Raji (cell line): ENCODE measurements at regions not wholly inside any gene's neighbourhood (a gene's known extent, or its start where the extent isn't known, plus 50 kb on each side); places are given as distances from the start of the nearest gene placed in this dataset.

ENCODE experiments used
- POLR2A ChIP-seq: IDR thresholded peaks from 2 replicates; pipeline ENCODE4 v1.6.1; 2011; ENCODE audit warnings: low read depth, low read length, control low read depth; ENCODE audit not compliant: insufficient read depth

DNA sequence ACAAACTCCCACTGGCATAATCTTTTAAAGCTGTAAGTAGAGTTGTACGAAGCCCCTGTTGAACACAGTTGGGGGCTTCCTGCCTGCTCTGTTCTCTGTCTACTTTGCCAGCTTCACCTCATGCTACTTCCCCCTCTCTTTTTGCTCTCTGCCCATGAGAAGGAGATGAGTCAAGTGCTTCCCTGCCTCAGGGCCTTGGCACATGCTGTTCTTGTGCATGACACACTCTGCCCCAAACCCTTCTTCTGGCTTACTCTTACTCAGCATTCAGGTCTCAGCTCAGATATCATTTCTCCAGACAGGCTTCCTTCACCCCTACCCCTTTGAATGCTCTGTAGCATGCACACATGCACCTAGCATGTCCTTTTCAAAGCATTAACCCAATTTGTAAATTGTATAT lies 208.8 kb downstream of the FOXD2 start:
- TF ChIP-seq POLR2A: no peak

DNA sequence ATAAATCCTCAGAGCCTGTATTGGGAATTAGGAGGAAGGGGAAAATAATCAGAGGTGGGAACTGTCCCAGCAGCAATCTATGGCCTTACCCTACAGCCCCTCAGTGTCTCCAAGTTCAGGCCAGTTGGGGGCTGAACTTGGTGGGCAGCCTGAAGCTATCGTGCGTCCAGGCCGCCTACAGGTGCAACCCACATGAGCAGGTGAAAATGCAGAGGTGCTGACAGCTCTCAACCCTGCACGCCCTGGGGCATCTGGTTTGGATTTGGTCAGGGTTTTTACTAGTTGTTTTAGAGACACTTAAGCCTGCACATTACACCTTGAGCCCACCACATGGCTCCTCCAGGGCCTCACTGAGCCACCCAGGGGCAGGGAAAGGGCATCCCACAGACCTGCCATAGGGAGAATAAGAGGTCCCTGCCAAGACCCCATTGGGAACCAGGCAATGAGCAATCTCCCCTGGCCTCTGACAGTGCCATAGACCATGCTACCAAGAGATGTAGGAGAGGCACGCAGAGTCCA lies 209.5 kb downstream of the FOXD2 start:
- TF ChIP-seq POLR2A: no peak

DNA sequence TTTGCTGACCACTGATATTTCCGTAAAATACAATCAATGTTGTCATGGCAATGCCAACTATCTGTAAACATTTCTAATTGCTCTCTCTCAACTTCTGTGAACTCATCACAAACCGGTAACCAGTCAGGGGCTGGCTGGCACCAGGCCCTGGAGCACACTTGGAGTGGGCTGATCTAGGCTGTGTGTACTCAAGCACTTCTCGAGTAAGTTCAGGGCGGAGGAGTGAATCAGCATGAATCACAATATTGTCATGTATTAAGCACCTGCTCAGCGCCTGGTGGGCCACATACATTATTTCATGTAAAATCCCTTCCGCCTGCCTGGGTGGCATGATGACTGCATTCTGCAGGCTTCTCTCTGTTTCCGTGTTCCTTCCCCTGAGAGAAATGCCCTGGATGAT lies 212.4 kb downstream of the FOXD2 start:
- TF ChIP-seq POLR2A: no peak

DNA sequence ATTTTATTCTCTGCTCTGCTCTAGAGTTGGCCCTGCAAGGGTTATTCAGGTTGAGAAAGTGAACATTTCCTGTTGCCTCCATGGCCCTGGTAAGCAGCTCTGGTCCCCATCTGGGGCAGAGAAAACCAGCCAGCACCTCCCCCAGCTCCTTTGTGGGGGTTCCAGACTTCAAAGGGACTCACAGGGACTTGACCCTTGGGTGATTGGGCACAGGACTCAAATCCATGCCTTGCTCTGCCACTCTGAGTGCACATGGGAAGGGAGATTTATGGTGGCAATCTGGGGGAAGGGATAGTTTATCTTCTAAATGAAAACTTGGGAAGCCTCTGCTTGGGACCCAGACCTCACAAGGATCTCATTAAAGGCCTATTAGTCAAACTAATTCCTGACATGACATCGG lies 212.8 kb downstream of the FOXD2 start:
- TF ChIP-seq POLR2A: no peak

DNA sequence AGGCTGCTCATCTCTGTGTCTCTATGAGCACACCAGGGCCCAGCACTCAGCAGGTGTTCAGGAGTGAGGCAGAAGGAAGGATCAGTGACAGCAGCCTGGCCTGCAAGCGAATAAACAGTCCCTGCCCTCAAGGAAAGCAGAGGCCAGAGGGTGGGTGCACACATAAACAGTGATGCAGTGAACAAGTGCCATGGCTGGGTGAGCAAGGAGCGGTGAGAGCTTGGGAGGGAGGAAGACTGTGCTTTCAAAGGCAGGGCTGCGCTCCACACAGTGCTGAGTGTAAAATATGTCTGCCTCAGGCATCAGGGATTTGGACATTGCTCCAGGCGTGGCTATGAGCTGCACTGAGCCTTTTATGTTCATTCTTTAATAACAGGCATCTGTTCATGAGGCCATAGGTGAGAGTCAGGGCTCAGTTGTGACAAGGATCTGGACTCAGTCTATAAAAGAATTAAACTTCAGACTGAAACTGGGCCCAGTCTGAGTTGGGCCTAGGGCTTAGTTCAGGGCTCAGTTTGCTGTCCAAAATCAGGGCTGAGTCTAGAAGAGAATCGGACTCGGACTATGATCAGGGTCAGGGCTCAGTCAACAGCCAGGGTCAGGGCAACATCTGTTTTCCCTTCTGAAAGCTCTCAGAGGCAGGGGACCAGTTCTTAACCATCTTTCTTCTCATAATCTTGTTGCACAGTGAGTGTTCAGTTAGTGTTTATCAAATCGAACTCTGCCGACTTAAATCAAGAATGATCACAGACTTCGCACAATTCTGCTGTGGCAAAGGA lies 213.7 kb downstream of the FOXD2 start:
- TF ChIP-seq POLR2A: no peak

DNA sequence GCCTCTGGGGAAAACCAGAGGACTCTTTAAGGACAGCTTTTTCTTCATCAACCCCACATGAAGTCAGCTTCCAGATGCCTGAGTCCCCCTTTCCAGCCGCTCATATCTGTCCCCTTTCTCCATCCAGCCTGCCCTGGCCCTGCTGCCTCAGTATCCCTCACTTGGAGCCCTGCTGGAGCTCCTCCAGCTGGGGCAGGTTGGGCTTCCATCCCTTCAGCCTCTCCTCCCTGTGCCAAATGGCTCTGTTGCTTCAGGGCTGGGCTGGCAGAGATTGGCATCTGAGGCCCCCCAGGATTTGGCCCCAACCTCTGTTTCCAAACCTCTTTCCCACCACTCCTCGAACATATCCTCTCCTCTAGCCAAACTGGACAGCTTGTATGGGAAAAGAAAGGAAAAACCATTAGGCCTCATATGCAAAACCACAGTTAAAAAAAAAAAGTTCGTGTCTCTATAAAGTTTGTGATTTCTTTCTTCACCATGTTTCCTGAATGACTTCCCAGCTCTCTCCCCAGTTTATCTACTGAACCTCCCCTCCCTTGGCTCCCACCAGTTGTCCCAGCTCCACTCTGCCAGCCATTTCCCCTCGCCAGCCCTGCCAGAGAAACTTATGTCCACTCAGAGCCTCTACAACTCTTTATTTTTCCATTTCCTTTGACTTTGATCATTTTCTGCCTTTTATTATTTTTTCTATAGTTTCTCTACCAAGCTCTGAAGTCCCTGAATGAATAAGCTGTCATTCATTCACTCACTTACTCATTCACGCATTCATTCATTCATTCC lies 217.9 kb downstream of the FOXD2 start:
- no peak for TF ChIP-seq POLR2A

DNA sequence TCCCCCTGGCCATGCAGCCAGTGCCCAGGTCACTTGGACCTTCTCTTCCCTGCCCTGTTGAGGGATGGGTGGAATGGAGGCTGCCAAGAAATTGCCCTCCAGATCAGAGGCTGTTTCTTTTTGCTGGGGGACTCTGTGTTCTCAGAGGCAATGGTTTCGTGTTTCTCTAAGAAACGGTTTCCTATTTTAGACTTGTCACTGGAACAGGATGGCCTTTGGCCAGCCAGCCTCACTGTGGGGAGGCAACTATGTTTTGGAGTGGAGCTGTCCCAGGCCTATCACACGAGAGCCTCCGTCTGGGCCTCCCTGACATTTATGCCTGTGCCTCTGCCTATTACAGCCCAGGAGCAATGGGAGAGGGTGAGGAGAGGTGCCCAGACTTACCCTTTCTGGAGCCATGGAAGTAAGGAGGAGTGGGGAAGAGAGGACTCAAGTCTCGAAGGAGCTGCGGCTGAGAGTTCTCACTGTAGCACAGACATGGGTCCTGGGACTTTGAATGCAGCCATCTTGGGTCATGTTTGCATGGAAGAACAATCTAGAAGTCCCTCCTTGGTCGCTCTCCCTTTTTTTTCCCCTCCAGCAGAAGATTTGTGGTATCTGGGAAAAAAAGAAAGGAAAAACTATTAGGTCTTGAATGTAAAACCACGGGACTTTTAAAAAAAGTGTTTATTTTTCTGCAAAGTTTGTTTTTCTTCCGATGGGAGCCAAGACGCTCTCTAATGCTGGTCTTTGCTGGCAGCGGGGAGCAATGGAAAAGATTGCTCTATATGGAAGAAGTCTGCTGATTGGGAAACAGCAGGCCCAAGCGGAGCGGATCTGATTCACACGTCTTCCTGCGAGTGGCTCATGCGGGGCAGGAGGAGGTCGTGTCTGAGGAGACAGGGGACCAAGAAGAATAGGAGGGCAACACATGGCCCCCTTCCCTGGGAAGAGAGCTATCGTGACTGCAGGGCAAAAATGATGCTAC lies 219.2 kb downstream of the FOXD2 start:
- no peak for TF ChIP-seq POLR2A

DNA sequence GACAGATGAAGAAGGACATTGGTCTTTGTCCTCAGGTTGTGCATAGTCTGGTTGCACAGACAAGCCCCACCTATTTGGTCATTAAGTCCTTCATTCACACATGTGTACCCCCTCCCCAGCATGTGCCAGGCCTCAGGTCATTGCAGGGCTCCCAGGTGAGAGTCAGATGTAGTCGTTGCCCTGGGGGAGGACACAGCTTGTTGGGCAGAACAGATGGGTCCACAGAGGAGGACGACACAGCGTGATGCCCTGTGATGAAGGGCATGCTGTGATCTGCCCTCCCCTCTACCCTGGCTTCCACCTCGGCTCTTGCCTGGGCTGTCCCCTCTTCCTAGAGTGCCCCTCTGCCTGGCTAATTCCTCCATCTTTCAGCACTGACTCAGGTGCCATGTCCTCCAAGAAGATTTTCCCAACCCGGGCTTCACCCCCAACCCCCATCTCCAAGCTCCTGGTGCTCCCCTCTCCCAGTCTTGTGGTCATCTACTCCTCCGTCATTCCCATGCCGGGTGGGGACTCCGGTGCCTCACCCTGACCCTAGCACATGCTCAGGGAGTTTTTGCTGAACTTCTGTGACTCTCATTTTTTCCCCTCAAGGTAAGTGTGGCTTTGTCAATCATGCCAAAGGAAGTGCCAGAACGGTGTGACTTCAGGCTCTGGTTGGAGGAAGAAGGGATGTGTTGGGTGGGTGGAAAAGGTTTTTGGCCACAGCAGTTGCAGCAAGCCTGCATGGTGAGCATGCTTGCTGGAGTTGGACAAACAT lies 220.5 kb downstream of the FOXD2 start:
- no peak for TF ChIP-seq POLR2A

DNA sequence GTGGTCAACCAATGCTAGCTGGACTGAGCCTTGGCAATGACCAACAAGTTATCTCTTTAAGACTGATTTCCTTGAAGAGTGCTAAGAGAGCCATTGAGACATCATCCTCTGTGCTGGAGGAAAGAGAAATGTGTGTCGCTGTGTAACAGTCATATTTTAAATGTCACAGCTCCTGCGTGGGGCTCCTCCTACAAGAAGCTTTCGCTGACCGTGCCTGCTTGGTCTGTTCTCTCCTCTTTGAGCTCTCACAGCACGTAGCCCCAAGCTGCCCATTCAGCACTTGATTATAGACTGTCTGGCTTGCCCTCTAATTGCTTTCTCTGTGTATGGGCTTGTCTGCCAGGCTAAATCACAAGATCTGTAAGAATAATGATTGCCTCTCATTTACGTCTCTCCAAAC lies 221.3 kb downstream of the FOXD2 start:
- no peak for TF ChIP-seq POLR2A

DNA sequence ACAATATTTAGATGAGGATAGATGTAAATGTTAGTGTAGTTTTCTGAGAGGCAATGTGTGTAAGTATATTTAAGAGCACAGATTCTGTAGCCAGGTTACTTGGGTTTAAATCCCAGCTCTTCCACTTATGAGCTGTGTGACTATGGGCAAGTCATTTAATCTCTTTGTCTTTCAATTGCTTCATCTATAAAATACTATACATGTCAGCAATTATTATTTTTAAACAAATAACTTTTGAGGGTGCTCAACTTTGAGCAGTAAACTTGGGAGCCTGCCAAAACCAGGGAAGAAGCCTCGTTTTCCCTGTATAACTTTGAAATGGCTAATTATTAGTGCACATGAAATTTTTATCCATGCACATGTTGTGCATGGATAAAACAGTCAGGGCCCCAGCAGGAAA lies 222.8 kb downstream of the FOXD2 start:
- TF ChIP-seq POLR2A: no peak

DNA sequence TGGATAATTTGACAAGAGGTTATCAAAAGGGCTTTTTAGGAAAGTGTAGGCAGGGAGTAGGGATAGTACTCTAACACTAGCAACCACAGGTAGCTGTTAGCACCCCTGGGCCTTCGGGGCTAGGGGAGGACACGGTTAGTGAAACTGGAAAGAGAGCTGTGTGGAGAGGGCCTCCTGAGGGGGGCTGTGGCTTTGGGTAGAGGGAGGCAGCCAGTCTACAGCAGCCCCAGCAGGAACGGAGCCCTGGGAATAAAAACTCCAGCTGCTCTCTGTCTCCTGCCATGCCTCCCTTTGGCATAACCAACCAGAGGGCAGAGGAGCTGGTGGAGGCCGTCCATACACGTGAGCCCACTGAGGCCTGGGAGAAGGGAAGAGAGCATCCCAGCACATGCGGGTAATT lies 223.2 kb downstream of the FOXD2 start:
- no peak for TF ChIP-seq POLR2A

DNA sequence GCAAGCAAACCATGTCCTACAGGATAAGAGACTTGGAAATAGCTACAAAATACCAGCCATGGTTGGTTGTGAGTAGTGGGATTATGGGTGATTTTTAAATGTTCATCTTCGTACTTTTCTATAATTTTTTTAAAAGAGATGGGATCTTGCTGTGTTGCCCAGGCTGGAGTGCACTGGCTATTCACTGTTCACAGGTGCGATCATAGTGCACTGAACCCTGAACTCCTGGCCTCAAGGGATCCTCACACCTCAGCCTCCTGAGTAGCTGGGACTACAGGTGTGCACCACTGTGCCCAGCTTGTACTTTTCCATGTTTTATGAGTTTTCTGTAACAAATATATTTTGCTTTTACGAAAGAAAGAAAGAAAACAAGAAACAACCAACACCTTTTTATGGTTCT lies 224.2 kb downstream of the FOXD2 start:
- TF ChIP-seq POLR2A: no peak

DNA sequence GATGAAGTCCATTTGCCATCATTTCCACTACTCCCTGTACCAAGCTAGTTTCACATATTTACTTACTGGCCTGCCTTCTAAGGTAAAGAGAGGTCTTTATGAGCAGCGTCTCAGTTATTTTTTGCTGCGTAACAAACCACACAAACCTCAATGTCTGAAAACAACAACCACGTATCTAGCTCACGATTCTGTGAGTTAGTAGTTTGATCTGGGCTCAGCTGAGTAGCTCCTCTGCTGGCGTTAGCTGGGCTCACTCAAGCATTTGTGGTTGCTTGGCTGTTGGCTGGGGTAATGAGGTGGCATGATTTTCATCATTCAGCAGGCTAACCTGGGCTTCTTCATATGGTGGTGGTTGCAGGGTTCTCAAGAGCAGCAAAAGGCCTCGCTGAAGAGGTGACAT lies 225.4 kb downstream of the FOXD2 start:
- TF ChIP-seq POLR2A: 0 out of 2 replicates have a peak, but pooled peaks have one; percentile 12

DNA sequence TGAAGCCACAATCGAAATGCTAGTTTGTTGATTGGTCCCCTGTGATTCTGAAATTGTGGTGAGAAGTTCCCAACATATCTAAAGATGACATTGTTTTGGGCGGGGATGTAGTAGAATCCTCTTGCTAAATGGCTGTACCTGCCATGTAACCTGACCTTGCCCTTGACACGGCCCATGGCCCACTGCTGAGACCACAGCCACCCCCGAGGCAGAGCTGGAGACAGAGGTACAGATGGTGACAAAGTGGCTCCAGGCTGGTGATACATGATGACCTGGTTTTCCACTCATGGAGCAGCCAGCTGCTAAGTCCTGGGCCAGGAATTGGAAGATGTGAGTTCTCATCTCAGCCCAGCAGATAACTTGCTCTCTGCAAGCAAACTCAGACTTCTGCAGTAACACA lies 226.5 kb downstream of the FOXD2 start:
- no peak for TF ChIP-seq POLR2A
